Cardiac fibroblast (primary cell): ENCODE measurements at regions not wholly inside any gene's neighbourhood (a gene's known extent, or its start where the extent isn't known, plus 50 kb on each side); places are given as distances from the start of the nearest gene placed in this dataset.

Experiments used
- DNase-seq, 2 donors: peaks; one replicate each; pipeline versions ENCODE4 v3.0.0 to v3.0.0-alpha.2; 2010; ENCODE audit warnings: low read depth in 2 of 2
- H3K4me3 ChIP-seq, 2 donors: replicated peaks in 1 of 2; 1 replicate in 1 of 2; 2 replicates in 1 of 2; pipeline ENCODE4 v1.5.1; 2011; ENCODE audit warnings: low read depth in 2 of 2, low read length in 2 of 2, mild to moderate bottlenecking in 2 of 2, moderate library complexity in 1 of 2
- TF ChIP-seq, protein P1 (sequence below): IDR thresholded peaks from one replicate; pipeline ENCODE4 v1.5.1; 2011; ENCODE audit warnings: low read depth, mild to moderate bottlenecking, low read length, inconsistent platforms

GRCh38 chr6:91654357-91654756, 1067.5 kb upstream of the MAP3K7 start:
- TF ChIP-seq, protein P1, sequence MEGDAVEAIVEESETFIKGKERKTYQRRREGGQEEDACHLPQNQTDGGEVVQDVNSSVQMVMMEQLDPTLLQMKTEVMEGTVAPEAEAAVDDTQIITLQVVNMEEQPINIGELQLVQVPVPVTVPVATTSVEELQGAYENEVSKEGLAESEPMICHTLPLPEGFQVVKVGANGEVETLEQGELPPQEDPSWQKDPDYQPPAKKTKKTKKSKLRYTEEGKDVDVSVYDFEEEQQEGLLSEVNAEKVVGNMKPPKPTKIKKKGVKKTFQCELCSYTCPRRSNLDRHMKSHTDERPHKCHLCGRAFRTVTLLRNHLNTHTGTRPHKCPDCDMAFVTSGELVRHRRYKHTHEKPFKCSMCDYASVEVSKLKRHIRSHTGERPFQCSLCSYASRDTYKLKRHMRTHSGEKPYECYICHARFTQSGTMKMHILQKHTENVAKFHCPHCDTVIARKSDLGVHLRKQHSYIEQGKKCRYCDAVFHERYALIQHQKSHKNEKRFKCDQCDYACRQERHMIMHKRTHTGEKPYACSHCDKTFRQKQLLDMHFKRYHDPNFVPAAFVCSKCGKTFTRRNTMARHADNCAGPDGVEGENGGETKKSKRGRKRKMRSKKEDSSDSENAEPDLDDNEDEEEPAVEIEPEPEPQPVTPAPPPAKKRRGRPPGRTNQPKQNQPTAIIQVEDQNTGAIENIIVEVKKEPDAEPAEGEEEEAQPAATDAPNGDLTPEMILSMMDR: no peak
- DNase-seq: no peak
- H3K4me3 ChIP-seq: no peak overlapping the region

- TF ChIP-seq, protein P1: no peak
- no peak for DNase-seq
- no peak overlapping the region for H3K4me3 ChIP-seq
These were observed 1067.0 kb upstream of the MAP3K7 start for GRCh38 chr6:91653895-91654294.

GRCh38 chr6:91653076-91653723, 1066.3 kb upstream of the MAP3K7 start:
- TF ChIP-seq, protein P1: no peak
- no peak for DNase-seq

GRCh38 chr6:91646649-91647048, 1059.8 kb upstream of the MAP3K7 start:
- no peak for DNase-seq
- H3K4me3 ChIP-seq: no peak overlapping the region

More at GRCh38 chr6:91653076-91653723, 1066.3 kb upstream of the MAP3K7 start:
- no peak overlapping the region for H3K4me3 ChIP-seq

GRCh38 chr6:91645811-91646210, 1058.9 kb upstream of the MAP3K7 start:
- TF ChIP-seq, protein P1: no peak
- no peak overlapping the region for H3K4me3 ChIP-seq
- no peak for DNase-seq

More at GRCh38 chr6:91646649-91647048, 1059.8 kb upstream of the MAP3K7 start:
- TF ChIP-seq, protein P1: no peak

- TF ChIP-seq, protein P1: no peak
- H3K4me3 ChIP-seq: no peak overlapping the region
- DNase-seq: no peak
These were observed 1050.3 kb upstream of the MAP3K7 start for GRCh38 chr6:91637217-91637616.

- DNase-seq: no peak
- TF ChIP-seq, protein P1: no peak
- H3K4me3 ChIP-seq: no peak overlapping the region
These were observed 1047.9 kb upstream of the MAP3K7 start for GRCh38 chr6:91634791-91635190.
